COR-L47 (cell line): ENCODE measurements at regions not wholly inside any gene's neighbourhood (a gene's known extent, or its start where the extent isn't known, plus 50 kb on each side); places are given as distances from the start of the nearest gene placed in this dataset.

Source experiments
- DNase-seq: peaks from one replicate; lab custom pipeline; 2025; lab: John Stamatoyannopoulos, UW

GRCh38 chr9:23590276-23591000, 235.6 kb downstream of the ELAVL2 start:
- DNase-seq = no peak

GRCh38 chr9:23594421-23594820, 231.6 kb downstream of the ELAVL2 start:
- no peak for DNase-seq

GRCh38 chr9:23596913-23597634, 229.0 kb downstream of the ELAVL2 start:
- no peak for DNase-seq

- DNase-seq = no peak
These were observed 227.0 kb downstream of the ELAVL2 start for GRCh38 chr9:23598994-23599393.

- no peak for DNase-seq
These were observed 222.7 kb downstream of the ELAVL2 start for GRCh38 chr9:23603311-23603710.

- no peak for DNase-seq
These were observed 219.9 kb downstream of the ELAVL2 start for GRCh38 chr9:23606107-23606506.

- DNase-seq = no peak
These were observed 217.6 kb downstream of the ELAVL2 start for GRCh38 chr9:23608456-23608855.

- no peak for DNase-seq
These were observed 214.2 kb downstream of the ELAVL2 start for GRCh38 chr9:23611869-23612268.

GRCh38 chr9:23615569-23615968, 210.5 kb downstream of the ELAVL2 start:
- DNase-seq = no peak

GRCh38 chr9:23621188-23621587, 204.9 kb downstream of the ELAVL2 start:
- DNase-seq = no peak

GRCh38 chr9:23621924-23622323, 204.1 kb downstream of the ELAVL2 start:
- no peak for DNase-seq

GRCh38 chr9:23622396-23622795, 203.6 kb downstream of the ELAVL2 start:
- no peak for DNase-seq

GRCh38 chr9:23630488-23630887, 195.6 kb downstream of the ELAVL2 start:
- no peak for DNase-seq

GRCh38 chr9:23635276-23635675, 190.8 kb downstream of the ELAVL2 start:
- no peak for DNase-seq

GRCh38 chr9:23636199-23636598, 189.8 kb downstream of the ELAVL2 start:
- no peak for DNase-seq

GRCh38 chr9:23638011-23638410, 188.0 kb downstream of the ELAVL2 start:
- DNase-seq = no peak

- DNase-seq = no peak
These were observed 187.1 kb downstream of the ELAVL2 start for GRCh38 chr9:23638837-23639426.
